HepG2 (cell line): ENCODE measurements at regions not wholly inside any gene's neighbourhood (a gene's known extent, or its start where the extent isn't known, plus 50 kb on each side); places are given as distances from the start of the nearest gene placed in this dataset.

Experiments used
- ATAC-seq: fragments of 200-7000 bp; cut with Tn5 transposase; 3 replicates; pipeline ENCODE4 v1.9.1; 2020; ENCODE audit warnings: mild to moderate bottlenecking, moderate library complexity
- BruUV-seq: library from RNA; stranded (reverse); fragments of 400-500 nt; replicated peaks from 2 replicates; lab custom pipeline; 2021; lab: Mats Ljungman, UMichigan
- CTCF ChIA-PET: fragments of 300-600 bp; formaldehyde crosslinking; extraction: SDS; loops from one replicate; lab custom pipeline; 2021; ENCODE audit warnings: low total read pairs, inconsistent platforms, low intra/inter-chr PET ratio; lab: Yijun Ruan, JAX
- POLR2A ChIA-PET: fragments of 350-600 bp; sonication (Branson Sonifier 250); formaldehyde crosslinking; loops from one replicate; lab custom pipeline; 2020; ENCODE audit warnings: antibody characterized with exemption, inconsistent platforms; lab: Yijun Ruan, JAX
- DNase-seq: peaks from one replicate; pipeline ENCODE4 v3.0.0-alpha.2; 2015; ENCODE audit warnings: low spot score
- FAIRE-seq: peaks from 3 replicates; lab custom pipeline; 2011; peaks lifted over from hg19 to GRCh38; lab: Jason Lieb, UNC
- H2AFZ ChIP-seq: one replicate; pipeline ENCODE4 v1.6.1; 2011; ENCODE audit warnings: low read length, inconsistent platforms
- H3K27ac ChIP-seq: fragments of 300-600 bp; 3 replicates; pipeline ENCODE4 v1.8.0; 2011; ENCODE audit warnings: mixed run types, mild to moderate bottlenecking, mixed read lengths, low read length, inconsistent platforms; ENCODE audit not compliant: insufficient read depth; ENCODE audit errors: extremely low read length
- H3K27me3 ChIP-seq, 2 experiments: fragments of 200-600 bp in 1 of 2; 2 replicates in 1 of 2; 3 replicates in 1 of 2; pipeline versions ENCODE4 v1.6.0 to v1.8.0; 2011; ENCODE audit warnings: low read length in 2 of 2, mild to moderate bottlenecking in 2 of 2, moderate library complexity in 2 of 2, inconsistent platforms in 1 of 2; ENCODE audit not compliant: insufficient read depth in 2 of 2, control insufficient read depth in 1 of 2
- H3K36me3 ChIP-seq, 2 experiments: fragments of 200-600 bp in 1 of 2; replicated peaks in 1 of 2; 2 replicates in 1 of 2; 3 replicates in 1 of 2; pipeline versions ENCODE4 v1.5.1 to v1.8.0; 2011; ENCODE audit warnings: low read length in 2 of 2, inconsistent platforms in 1 of 2; ENCODE audit not compliant: insufficient read depth in 2 of 2, control insufficient read depth in 1 of 2
- H3K4me1 ChIP-seq: 2 replicates; pipeline ENCODE4 v1.5.1; 2012; ENCODE audit warnings: low read length, inconsistent platforms; ENCODE audit not compliant: insufficient read depth
- H3K4me2 ChIP-seq: 2 replicates; pipeline ENCODE4 v1.6.0; 2011; ENCODE audit warnings: low read depth, low read length, inconsistent platforms
- H3K4me3 ChIP-seq, 3 experiments: fragments of 200-600 bp in 1 of 3; sonication (generic), shearing (Covaris generic) in 1 of 3; replicated peaks in 1 of 3; 2 replicates each; pipeline ENCODE4 v1.5.1; 2011 to 2016; ENCODE audit warnings: low read length in 3 of 3, inconsistent platforms in 2 of 3, low read depth in 2 of 3, mild to moderate bottlenecking in 2 of 3, control low read depth in 1 of 3, mixed read lengths in 1 of 3; ENCODE audit not compliant: insufficient read depth in 1 of 3
- H3K79me2 ChIP-seq: one replicate; pipeline ENCODE4 v1.6.1; 2011; ENCODE audit warnings: low read length, inconsistent platforms; ENCODE audit not compliant: insufficient read depth
- H3K9ac ChIP-seq: 2 replicates; pipeline ENCODE4 v1.6.0; 2011; ENCODE audit warnings: mild to moderate bottlenecking, low read depth, low read length, inconsistent platforms; ENCODE audit not compliant: insufficient read depth
- H3K9me3 ChIP-seq: 2 replicates; pipeline ENCODE4 v1.5.1; 2012; ENCODE audit warnings: mild to moderate bottlenecking, low read length
- H4K20me1 ChIP-seq: 2 replicates; pipeline ENCODE4 v1.6.0; 2011; ENCODE audit warnings: inconsistent platforms, mild to moderate bottlenecking, low read length, moderate library complexity; ENCODE audit not compliant: insufficient read depth
- CEBPB ChIP-seq: IDR thresholded peaks from 2 replicates; pipeline ENCODE4 v1.6.1; 2011; ENCODE audit warnings: low read depth, low read length, improper control_type of control experiment, borderline replicate concordance
- CERS6 ChIP-seq: sonication (generic); formaldehyde crosslinking; IDR thresholded peaks from 2 replicates; pipeline ENCODE4 v1.5.0; 2020; ENCODE audit warnings: missing genetic modification reagents
- CHD4 ChIP-seq: fragments of 200-600 bp; sonication (generic); IDR thresholded peaks from 2 replicates; pipeline ENCODE4 v1.7.0; 2017; ENCODE audit warnings: mild to moderate bottlenecking, low read length, borderline replicate concordance
- CSRNP2 ChIP-seq: sonication (generic); formaldehyde crosslinking; conservative IDR thresholded peaks from 2 replicates; pipeline ENCODE4 v1.8.0; 2022; ENCODE audit warnings: low read depth, missing genetic modification reagents
- GATAD2A ChIP-seq: IDR thresholded peaks from 2 replicates; pipeline ENCODE4 v1.6.1; 2016
- HNRNPH1 ChIP-seq: fragments of 200-400 bp; formaldehyde crosslinking; optimal IDR thresholded peaks from 2 replicates; pipeline ENCODE3; 2017; ENCODE audit warnings: mild to moderate bottlenecking, low read depth, low read length
- KLF9 ChIP-seq: IDR thresholded peaks from 2 replicates; pipeline ENCODE4 v1.6.1; 2016; ENCODE audit warnings: low read depth
- KMT2A ChIP-seq: sonication (generic); formaldehyde crosslinking; IDR thresholded peaks from 2 replicates; pipeline ENCODE4 v1.4.0; 2020; ENCODE audit warnings: missing genetic modification reagents
- MBD4 ChIP-seq: IDR thresholded peaks from 2 replicates; pipeline ENCODE4 v1.6.1; 2012; ENCODE audit warnings: low read length, inconsistent platforms, borderline replicate concordance
- MLXIP ChIP-seq: sonication (generic); formaldehyde crosslinking; IDR thresholded peaks from 2 replicates; pipeline ENCODE4 v1.9.0; 2021; ENCODE audit warnings: missing genetic modification reagents, borderline replicate concordance
- MTF2 ChIP-seq: sonication (generic); formaldehyde crosslinking; IDR thresholded peaks from 2 replicates; pipeline ENCODE4 v1.5.0; 2020; ENCODE audit warnings: missing genetic modification reagents, borderline replicate concordance
- REXO4 ChIP-seq: sonication (generic); formaldehyde crosslinking; IDR thresholded peaks from 2 replicates; pipeline ENCODE4 v1.8.0; 2022; ENCODE audit warnings: missing genetic modification reagents, mild to moderate bottlenecking, borderline replicate concordance
- SRY ChIP-seq: sonication (generic); formaldehyde crosslinking; IDR thresholded peaks from 2 replicates; pipeline ENCODE4 v1.8.0; 2022; ENCODE audit warnings: mild to moderate bottlenecking, missing genetic modification reagents
- THAP9 ChIP-seq: sonication (generic); formaldehyde crosslinking; IDR thresholded peaks from 2 replicates; pipeline ENCODE4; 2020; ENCODE audit warnings: missing genetic modification reagents, mild to moderate bottlenecking, borderline replicate concordance
- ZBTB38 ChIP-seq: sonication (generic); formaldehyde crosslinking; IDR thresholded peaks from 2 replicates; pipeline ENCODE4 v1.5.1; 2020; ENCODE audit warnings: mild to moderate bottlenecking, missing genetic modification reagents
- ZNF530 ChIP-seq: sonication (generic); formaldehyde crosslinking; IDR thresholded peaks from 2 replicates; pipeline ENCODE4 v1.5.0; 2020; ENCODE audit warnings: low read depth, mild to moderate bottlenecking, missing genetic modification reagents
- ZNF720 ChIP-seq: sonication (generic); formaldehyde crosslinking; IDR thresholded peaks from 2 replicates; pipeline ENCODE4 v1.4.0; 2020; ENCODE audit warnings: missing genetic modification reagents
- ZSCAN22 ChIP-seq: sonication (generic); formaldehyde crosslinking; IDR thresholded peaks from 2 replicates; pipeline ENCODE4 v1.4.0; 2020; ENCODE audit warnings: mild to moderate bottlenecking, missing genetic modification reagents
- WGBS: methylation state at CpG from one replicate; pipeline ENCODE4 v1.1.6; 2017; ENCODE audit warnings: low lambda C conversion rate; 5-methylcytosine and 5-hydroxymethylcytosine counted together
- in situ Hi-C: cut with HindIII; loops from 2 replicates; pipeline ENCODE4 v1.10.0; 2017; ENCODE audit warnings: low pct_unique_long_range_greater_than_20kb; ENCODE audit not compliant: extremely low pct_ligation_motif_present
- intact Hi-C: fragments of 100-400 bp; cut with micrococcal nuclease; formaldehyde crosslinking; loops from one replicate; pipeline ENCODE4 v1.10.0; 2022; ENCODE audit not compliant: unreplicated experiment

GRCh38 chr3:103907567-103907966, 1459.1 kb upstream of the ALCAM start (continued):
- TF ChIP-seq CERS6 (CRISPR knock-in tag) (no peak), HNRNPH1 (no peak), GATAD2A (CRISPR knock-in tag) (peak; percentile 72), ZNF720 (CRISPR knock-in tag) (no peak), CEBPB (peak; percentile 65; the same call in 1 of the 2 replicates), ZNF530 (CRISPR knock-in tag) (no peak), MTF2 (CRISPR knock-in tag) (no peak)

GRCh38 chr3:103909395-103909794, 1457.3 kb upstream of the ALCAM start:
- Histone ChIP-seq H3K27ac (no peak overlapping the region), H3K9ac (no peak overlapping the region), H3K9me3 (no peaks in the 10 kb centered on the region), H3K36me3 (no peaks in the 10 kb centered on the region), H2AFZ (no peak overlapping the region), H3K4me1 (peaks cover 6% of the 10 kb centered on the region; the same call in 1 of the 2 replicates), H4K20me1 (no peaks in the 10 kb centered on the region), H3K27me3 (no peaks in the 10 kb centered on the region), H3K4me2 (no peak overlapping the region), H3K79me2 (no peaks in the 10 kb centered on the region), H3K4me3 (no peak overlapping the region)
- intact Hi-C loops (no loop called here), in situ Hi-C loops (no loop called here)
- POLR2A ChIA-PET: no interaction called here
- WGBS: 98% methylated on average over 1 of the region's 1 CpG
- no TSS peak for BruUV-seq
- no peak for DNase-seq
- CTCF ChIA-PET: no interaction called here
- ATAC-seq: no peak
- no peak for FAIRE-seq
- TF ChIP-seq REXO4 (no peak), CSRNP2 (CRISPR knock-in tag) (no peak), CHD4 (no peak), ZBTB38 (no peak), MBD4 (no peak), ZSCAN22 (no peak), KLF9 (CRISPR knock-in tag) (no peak), THAP9 (CRISPR knock-in tag) (no peak), KMT2A (no peak), MLXIP (CRISPR knock-in tag) (no peak), SRY (CRISPR knock-in tag) (no peak)
